GM19467 (cell line): ENCODE measurements at regions not wholly inside any gene's neighbourhood (a gene's known extent, or its start where the extent isn't known, plus 50 kb on each side); places are given as distances from the start of the nearest gene placed in this dataset.

Source experiments
- ATAC-seq: cut with Tn5 transposase; IDR thresholded peaks from one replicate; pipeline ENCODE4 v1.9.1; 2021; ENCODE audit warnings: mild to moderate bottlenecking, moderate library complexity; ENCODE audit not compliant: unreplicated experiment

- ATAC-seq: no peak
Observed at GRCh38 chr13:97561182-97561581, 127.2 kb downstream of the RAP2A start.

GRCh38 chr13:97562962-97563361 lies 129.0 kb downstream of the RAP2A start:
- no peak for ATAC-seq

GRCh38 chr13:97564956-97565355 lies 131.0 kb downstream of the RAP2A start:
- ATAC-seq: no peak

- ATAC-seq: no peak
Observed at GRCh38 chr13:97565906-97566305, 131.9 kb downstream of the RAP2A start.

- no peak for ATAC-seq
Observed at GRCh38 chr13:97566907-97567306, 132.9 kb downstream of the RAP2A start.

- ATAC-seq: peak; percentile 83
Observed at GRCh38 chr13:97567510-97568243, 133.7 kb downstream of the RAP2A start.

GRCh38 chr13:97568850-97569249 lies 134.9 kb downstream of the RAP2A start:
- no peak for ATAC-seq

GRCh38 chr13:97569841-97570240 lies 135.9 kb downstream of the RAP2A start:
- no peak for ATAC-seq

- no peak for ATAC-seq
Observed at GRCh38 chr13:97570442-97570841, 136.5 kb downstream of the RAP2A start.

GRCh38 chr13:97573011-97573410 lies 139.0 kb downstream of the RAP2A start:
- ATAC-seq: no peak

- ATAC-seq: no peak
Observed at GRCh38 chr13:97574926-97575325, 141.0 kb downstream of the RAP2A start.

GRCh38 chr13:97577026-97577425 lies 143.1 kb downstream of the RAP2A start:
- ATAC-seq: no peak

- no peak for ATAC-seq
Observed at GRCh38 chr13:97582170-97582569, 148.2 kb downstream of the RAP2A start.

- ATAC-seq: no peak
Observed at GRCh38 chr13:97583907-97584497, 150.0 kb downstream of the RAP2A start.

- no peak for ATAC-seq
Observed at GRCh38 chr13:97586941-97587340, 153.0 kb downstream of the RAP2A start.

- ATAC-seq: no peak
Observed at GRCh38 chr13:97588993-97589392, 155.0 kb downstream of the RAP2A start.

GRCh38 chr13:97600458-97601075 lies 166.6 kb downstream of the RAP2A start:
- no peak for ATAC-seq

- no peak for ATAC-seq
Observed at GRCh38 chr13:97615266-97615665, 181.3 kb downstream of the RAP2A start.

- no peak for ATAC-seq
Observed at GRCh38 chr13:97616385-97616784, 182.4 kb downstream of the RAP2A start.

GRCh38 chr13:97621025-97621424 lies 187.1 kb downstream of the RAP2A start:
- ATAC-seq: no peak

- ATAC-seq: no peak
Observed at GRCh38 chr13:97621631-97622030, 187.7 kb downstream of the RAP2A start.

- no peak for ATAC-seq
Observed at GRCh38 chr13:97627566-97627965, 193.6 kb downstream of the RAP2A start.
